ENCODE measurements at regions not wholly inside any gene's neighbourhood (a gene's known extent, or its start where the extent isn't known, plus 50 kb on each side); places are given as distances from the start of the nearest gene placed in this dataset.

GRCh38 chr6:105997482-105997881 is 88.7 kb upstream of the PRDM1 start:
- TF ChIP-seq POLR2AphosphoS5 (IDR thresholded peaks at IDR 0.05) = no peak
- no peak for TF ChIP-seq CTCF (IDR thresholded peaks at IDR 0.05)
- no peak for TF ChIP-seq POLR2A (IDR thresholded peaks at IDR 0.05)

Measured in transverse colon (tissue), 4 donors.